ENCODE measurements at regions not wholly inside any gene's neighbourhood (a gene's known extent, or its start where the extent isn't known, plus 50 kb on each side); places are given as distances from the start of the nearest gene placed in this dataset.

DNA sequence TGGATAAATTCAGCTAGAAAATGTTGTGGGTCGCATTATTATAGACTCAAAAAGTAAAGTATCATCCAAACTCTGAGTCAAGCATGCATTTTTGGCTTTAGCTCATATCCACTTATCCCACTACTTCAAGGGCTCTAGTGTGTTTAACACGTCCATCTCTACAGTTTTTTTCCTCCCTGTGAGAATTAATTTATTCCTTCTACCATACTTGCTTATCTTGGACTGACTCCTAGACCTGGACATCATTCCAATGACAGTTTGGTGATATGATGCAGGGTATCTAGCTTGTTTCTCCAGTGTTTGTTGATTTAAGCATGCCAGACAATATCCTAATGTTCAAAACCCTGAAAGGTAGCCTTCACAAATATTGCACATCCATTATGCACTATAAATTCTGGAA, 1037.1 kb upstream of the INTU start:
- H3K9me3 Mint-ChIP-seq (ENCODE audit: insufficient read depth), result no peaks in the 10 kb centered on the region
- no peak overlapping the region for H3K9ac ChIP-seq (ENCODE audit: low read length)
- peaks cover 0 to 1% (median 0%) of the 10 kb centered on the region in 3 donors for H3K9me3 ChIP-seq (ENCODE audit: control extremely low read depth in 1 of 3, control insufficient read depth in 2 of 3, insufficient read depth in 1 of 3, low read length in 2 of 3)
- no peak overlapping the region for H3K4me2 ChIP-seq (replicated peaks; ENCODE audit: low read depth, low read length, poor library complexity, severe bottlenecking)
- no peak overlapping the region for H3K27ac Mint-ChIP-seq
- no peak overlapping the region for H3K4me3 Mint-ChIP-seq
- no peaks in the 10 kb centered on the region for H3K4me1 Mint-ChIP-seq
- no peaks in the 10 kb centered on the region for H3K27me3 ChIP-seq (replicated peaks in 1 of 4; ENCODE audit: control extremely low read depth in 1 of 4, control insufficient read depth in 3 of 4, insufficient read depth in 4 of 4, low read length in 3 of 4)
- POLR2A ChIA-PET, result no interaction called here
- no peaks in the 10 kb centered on the region for H3K4me1 ChIP-seq (ENCODE audit: control insufficient read depth in 2 of 2, insufficient read depth in 2 of 2, low read length in 2 of 2)
- intact Hi-C loops (cut with micrococcal nuclease), result no loop called here
- no peak for ATAC-seq (ENCODE audit: low read depth)
- no peak overlapping the region for H2AFZ ChIP-seq (ENCODE audit: insufficient read depth, low read depth, low read length, poor library complexity, severe bottlenecking)
- no peak overlapping the region for H3K27ac ChIP-seq (ENCODE audit: low read length in 2 of 2)
- WGBS (ENCODE audit: insufficient coverage), result no CpG with 5 or more reads among the region's 2 CpGs
- H3K4me3 ChIP-seq (ENCODE audit: control extremely low read depth in 1 of 5, extremely low read depth in 1 of 5, insufficient read depth in 1 of 5, low read depth in 2 of 5, low read length in 4 of 5), result no peak overlapping the region
- no peaks in the 10 kb centered on the region for H3K79me2 ChIP-seq (ENCODE audit: control insufficient read depth, insufficient read depth, low read length)
- no peaks in the 10 kb centered on the region for H3K36me3 ChIP-seq (replicated peaks in 1 of 2; ENCODE audit: control extremely low read depth in 1 of 2, control insufficient read depth in 1 of 2, extremely low read depth in 1 of 2, insufficient read depth in 2 of 2, low read length in 1 of 2)
- no peak for TF ChIP-seq EZH2 (IDR thresholded peaks at IDR 0.05; ENCODE audit: borderline replicate concordance, insufficient read depth, low read depth, low read length, poor library complexity, severe bottlenecking)
- CTCF ChIA-PET, result no interaction called here
- no peaks in the 10 kb centered on the region for H4K20me1 ChIP-seq (ENCODE audit: control insufficient read depth, insufficient read depth, low read length, poor library complexity, severe bottlenecking)
- DNase-seq, result no peak
- H3K27me3 Mint-ChIP-seq, result no peaks in the 10 kb centered on the region

DNA sequence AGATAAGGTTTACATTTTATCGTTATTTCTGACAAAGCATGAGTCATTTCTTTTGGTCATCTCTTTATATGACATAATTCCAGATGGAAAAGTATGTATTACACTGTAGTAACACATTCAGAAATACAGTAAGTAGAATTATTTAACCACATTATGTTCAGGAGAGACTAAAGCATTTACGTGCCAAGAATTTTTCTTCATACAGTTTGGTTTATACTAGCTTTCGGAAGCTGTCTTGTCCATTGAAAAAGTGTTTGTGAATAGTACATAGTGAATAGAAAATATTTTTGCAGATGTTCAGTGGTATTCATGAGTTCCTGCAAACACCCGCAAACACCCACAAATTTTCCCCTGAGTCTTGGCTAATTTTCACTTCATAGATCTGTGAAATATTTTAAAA, 1033.0 kb upstream of the INTU start:
- Mint-ChIP-seq H3K27ac (no peak overlapping the region), H3K9me3 (ENCODE audit: insufficient read depth) (no peaks in the 10 kb centered on the region), H3K4me3 (no peak overlapping the region), H3K4me1 (no peaks in the 10 kb centered on the region), H3K27me3 (no peaks in the 10 kb centered on the region)
- intact Hi-C loops (cut with micrococcal nuclease), result no loop called here
- no peak overlapping the region for H3K9ac ChIP-seq (ENCODE audit: low read length)
- TF ChIP-seq CTCF (IDR thresholded peaks at IDR 0.05) (no peak), EZH2 (IDR thresholded peaks at IDR 0.05; ENCODE audit: borderline replicate concordance, insufficient read depth, low read depth, low read length, poor library complexity, severe bottlenecking) (no peak)
- POLR2A ChIA-PET, result no interaction called here
- no peak for DNase-seq
- CTCF ChIA-PET, result no interaction called here
- H3K9me3 ChIP-seq (ENCODE audit: control extremely low read depth in 1 of 3, control insufficient read depth in 2 of 3, insufficient read depth in 1 of 3, low read length in 2 of 3), result no peaks in the 10 kb centered on the region
- H3K4me3 ChIP-seq (ENCODE audit: control extremely low read depth in 1 of 5, extremely low read depth in 1 of 5, insufficient read depth in 1 of 5, low read depth in 2 of 5, low read length in 4 of 5), result no peak overlapping the region
- no peak overlapping the region for H3K4me2 ChIP-seq (replicated peaks; ENCODE audit: low read depth, low read length, poor library complexity, severe bottlenecking)
- H3K27ac ChIP-seq (ENCODE audit: low read length in 2 of 2), result no peak overlapping the region
- no peaks in the 10 kb centered on the region for H3K4me1 ChIP-seq (ENCODE audit: control insufficient read depth in 2 of 2, insufficient read depth in 2 of 2, low read length in 2 of 2)
- no peaks in the 10 kb centered on the region for H3K27me3 ChIP-seq (replicated peaks in 1 of 4; ENCODE audit: control extremely low read depth in 1 of 4, control insufficient read depth in 3 of 4, insufficient read depth in 4 of 4, low read length in 3 of 4)
- H4K20me1 ChIP-seq (ENCODE audit: control insufficient read depth, insufficient read depth, low read length, poor library complexity, severe bottlenecking), result no peaks in the 10 kb centered on the region
- H3K79me2 ChIP-seq (ENCODE audit: control insufficient read depth, insufficient read depth, low read length), result no peaks in the 10 kb centered on the region
- H3K36me3 ChIP-seq (replicated peaks in 1 of 2; ENCODE audit: control extremely low read depth in 1 of 2, control insufficient read depth in 1 of 2, extremely low read depth in 1 of 2, insufficient read depth in 2 of 2, low read length in 1 of 2), result no peaks in the 10 kb centered on the region
- ATAC-seq (ENCODE audit: low read depth), result no peak
- no peak overlapping the region for H2AFZ ChIP-seq (ENCODE audit: insufficient read depth, low read depth, low read length, poor library complexity, severe bottlenecking)
- WGBS (ENCODE audit: insufficient coverage), result no CpG with 5 or more reads among the region's 4 CpGs

Data from B cell (primary cell).